Upper lobe of left lung (tissue), 4 donors: ENCODE measurements at regions not wholly inside any gene's neighbourhood (a gene's known extent, or its start where the extent isn't known, plus 50 kb on each side); places are given as distances from the start of the nearest gene placed in this dataset.

Source experiments
- CTCF ChIP-seq, 6 experiments: fragments of 450-650 bp in 4 of 6; fragments of 200-600 bp in 2 of 6; sonication (generic) in 2 of 6; IDR thresholded peaks; one replicate each; pipeline ENCODE4 v1.5.1; 2016 to 2019; ENCODE audit warnings: antibody characterized with exemption in 6 of 6
- EP300 ChIP-seq, 4 donors: sonication (generic); formaldehyde crosslinking; IDR thresholded peaks; one replicate each; pipeline ENCODE4 v1.5.1; 2017; ENCODE audit warnings: antibody characterized with exemption in 4 of 4, control low read depth in 2 of 4
- POLR2AphosphoS5 ChIP-seq, 2 donors: sonication (generic); formaldehyde crosslinking; IDR thresholded peaks; one replicate each; pipeline ENCODE4 v1.5.1; 2017; ENCODE audit warnings: antibody characterized with exemption in 2 of 2

GRCh38 chr16:55265926-55266325 is 58.1 kb upstream of the IRX6 start:
- TF ChIP-seq EP300 (IDR thresholded peaks at IDR 0.05) (no peak), CTCF (IDR thresholded peaks at IDR 0.05) (no peak), POLR2AphosphoS5 (IDR thresholded peaks at IDR 0.05) (no peak)
